ENCODE measurements at regions not wholly inside any gene's neighbourhood (a gene's known extent, or its start where the extent isn't known, plus 50 kb on each side); places are given as distances from the start of the nearest gene placed in this dataset.

DNA sequence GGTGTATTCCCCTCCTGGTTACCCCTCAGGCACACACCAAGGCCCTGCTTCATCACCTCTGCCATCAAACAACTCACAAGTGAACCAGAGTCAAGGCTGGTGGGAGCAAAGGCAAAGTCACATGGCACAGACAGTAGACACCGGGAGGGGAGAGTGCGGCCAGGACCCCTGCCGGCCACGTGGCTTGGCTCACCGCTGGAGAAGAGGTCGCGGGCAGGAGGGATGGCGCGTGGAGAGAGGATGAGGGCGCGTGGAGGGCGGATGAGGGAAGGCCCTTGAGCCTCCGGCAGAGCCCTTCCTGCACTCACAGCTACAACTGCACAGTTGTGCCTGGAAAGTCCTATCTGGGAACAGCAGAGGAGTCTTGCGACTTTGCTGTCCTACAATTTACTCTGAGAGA, 104.2 kb upstream of the ADRA2C start:
- TF ChIP-seq, protein P1, sequence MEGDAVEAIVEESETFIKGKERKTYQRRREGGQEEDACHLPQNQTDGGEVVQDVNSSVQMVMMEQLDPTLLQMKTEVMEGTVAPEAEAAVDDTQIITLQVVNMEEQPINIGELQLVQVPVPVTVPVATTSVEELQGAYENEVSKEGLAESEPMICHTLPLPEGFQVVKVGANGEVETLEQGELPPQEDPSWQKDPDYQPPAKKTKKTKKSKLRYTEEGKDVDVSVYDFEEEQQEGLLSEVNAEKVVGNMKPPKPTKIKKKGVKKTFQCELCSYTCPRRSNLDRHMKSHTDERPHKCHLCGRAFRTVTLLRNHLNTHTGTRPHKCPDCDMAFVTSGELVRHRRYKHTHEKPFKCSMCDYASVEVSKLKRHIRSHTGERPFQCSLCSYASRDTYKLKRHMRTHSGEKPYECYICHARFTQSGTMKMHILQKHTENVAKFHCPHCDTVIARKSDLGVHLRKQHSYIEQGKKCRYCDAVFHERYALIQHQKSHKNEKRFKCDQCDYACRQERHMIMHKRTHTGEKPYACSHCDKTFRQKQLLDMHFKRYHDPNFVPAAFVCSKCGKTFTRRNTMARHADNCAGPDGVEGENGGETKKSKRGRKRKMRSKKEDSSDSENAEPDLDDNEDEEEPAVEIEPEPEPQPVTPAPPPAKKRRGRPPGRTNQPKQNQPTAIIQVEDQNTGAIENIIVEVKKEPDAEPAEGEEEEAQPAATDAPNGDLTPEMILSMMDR (IDR thresholded peaks at IDR 0.05; ENCODE audit: borderline replicate concordance), result no peak
- Histone ChIP-seq H3K27me3 (ENCODE audit: low read depth) (peaks cover 86% of the 10 kb centered on the region), H3K4me1 (no peaks in the 10 kb centered on the region), H3K9me3 (replicated peaks) (peaks cover 8% of the 10 kb centered on the region), H3K4me3 (no peak overlapping the region), H3K36me3 (no peaks in the 10 kb centered on the region), H3K27ac (replicated peaks) (no peak overlapping the region)
- intact Hi-C loops (cut with micrococcal nuclease), result no loop called here
- DNase-seq, result no peak

DNA sequence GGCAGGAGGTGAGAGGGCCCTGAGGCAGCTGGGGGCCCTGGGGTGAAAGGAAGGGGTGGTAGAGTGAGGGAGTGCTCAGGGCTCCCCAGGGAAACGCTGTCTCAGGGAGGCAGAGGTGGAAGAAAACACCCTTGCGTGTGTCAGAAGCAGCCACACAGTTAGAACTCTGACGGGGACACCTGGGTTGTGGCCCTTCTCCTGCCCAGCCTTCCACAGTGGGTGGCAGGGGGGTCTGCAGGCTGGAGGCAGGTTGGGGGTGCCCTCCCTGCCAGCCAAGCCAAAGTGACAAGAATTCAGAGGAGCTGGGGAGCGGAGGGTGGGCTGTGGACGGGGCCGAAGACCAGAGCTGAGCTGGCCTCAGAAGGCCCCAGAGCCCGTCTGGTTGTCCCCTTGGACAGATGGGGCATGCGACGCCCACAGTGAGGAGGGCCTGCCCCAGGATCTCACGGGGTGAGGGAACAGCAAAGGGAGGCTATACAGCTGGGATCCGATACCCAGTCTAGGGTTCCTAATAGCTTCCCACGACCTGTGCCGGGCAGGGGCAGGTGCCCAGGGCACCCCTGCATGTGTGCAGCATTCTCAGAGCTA, 105.2 kb upstream of the ADRA2C start:
- H3K27me3 ChIP-seq (ENCODE audit: low read depth), result peaks cover 86% of the 10 kb centered on the region
- no peak overlapping the region for H3K27ac ChIP-seq (replicated peaks)
- H3K9me3 ChIP-seq (replicated peaks), result no peaks in the 10 kb centered on the region
- intact Hi-C loops (cut with micrococcal nuclease), result no loop called here
- TF ChIP-seq, protein P1 (IDR thresholded peaks at IDR 0.05; ENCODE audit: borderline replicate concordance), result no peak
- DNase-seq, result no peak
- H3K4me1 ChIP-seq, result no peaks in the 10 kb centered on the region
- no peak overlapping the region for H3K4me3 ChIP-seq
- H3K36me3 ChIP-seq, result no peaks in the 10 kb centered on the region

DNA sequence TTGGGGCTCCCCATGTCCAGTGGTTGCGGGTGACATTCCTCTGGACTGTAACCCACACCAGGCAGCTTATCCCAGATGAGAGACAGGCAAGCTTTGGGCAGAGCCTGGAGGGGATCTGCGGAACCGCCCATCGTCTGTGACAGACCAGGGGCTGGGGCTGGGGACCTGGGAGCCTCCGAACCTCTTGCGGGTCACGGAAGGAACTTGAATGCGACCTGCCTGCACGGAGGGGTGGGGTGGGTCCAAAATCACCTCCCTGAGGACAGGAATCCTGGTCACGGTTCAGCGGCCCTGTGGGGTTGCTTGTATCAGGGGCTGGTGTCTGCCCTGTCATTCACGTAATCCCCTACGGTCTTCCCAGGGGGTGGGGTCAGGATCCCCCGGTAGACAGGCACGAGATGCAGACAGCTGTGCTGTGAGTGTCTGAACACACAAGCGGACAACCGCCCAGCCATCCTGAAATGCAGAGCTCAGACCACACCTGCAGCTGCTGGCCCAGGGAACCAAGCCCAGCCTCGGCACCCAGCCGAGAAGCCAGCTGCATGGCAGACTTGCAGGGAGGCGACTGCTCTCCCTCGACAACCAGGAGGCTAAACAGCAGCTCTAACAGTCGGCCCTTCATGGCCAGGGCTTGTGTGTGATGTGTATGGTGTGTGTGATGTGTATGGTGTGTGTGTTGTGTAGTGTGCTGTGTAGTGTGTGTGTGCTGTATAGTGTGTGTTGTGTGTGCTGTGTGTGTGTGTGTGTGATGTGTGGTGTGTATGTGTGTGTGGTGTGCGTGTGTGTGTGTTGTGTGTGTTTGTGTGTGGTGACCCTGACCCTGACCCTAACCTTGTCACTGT, 105.9 kb upstream of the ADRA2C start:
- H3K27ac ChIP-seq (replicated peaks), result no peak overlapping the region
- no peaks in the 10 kb centered on the region for H3K36me3 ChIP-seq
- H3K4me1 ChIP-seq, result no peaks in the 10 kb centered on the region
- DNase-seq, result no peak
- intact Hi-C loops (cut with micrococcal nuclease), result no loop called here
- TF ChIP-seq, protein P1 (IDR thresholded peaks at IDR 0.05; ENCODE audit: borderline replicate concordance), result no peak
- H3K4me3 ChIP-seq, result no peak overlapping the region
- no peaks in the 10 kb centered on the region for H3K9me3 ChIP-seq (replicated peaks)
- peaks cover 86% of the 10 kb centered on the region for H3K27me3 ChIP-seq (ENCODE audit: low read depth)

DNA sequence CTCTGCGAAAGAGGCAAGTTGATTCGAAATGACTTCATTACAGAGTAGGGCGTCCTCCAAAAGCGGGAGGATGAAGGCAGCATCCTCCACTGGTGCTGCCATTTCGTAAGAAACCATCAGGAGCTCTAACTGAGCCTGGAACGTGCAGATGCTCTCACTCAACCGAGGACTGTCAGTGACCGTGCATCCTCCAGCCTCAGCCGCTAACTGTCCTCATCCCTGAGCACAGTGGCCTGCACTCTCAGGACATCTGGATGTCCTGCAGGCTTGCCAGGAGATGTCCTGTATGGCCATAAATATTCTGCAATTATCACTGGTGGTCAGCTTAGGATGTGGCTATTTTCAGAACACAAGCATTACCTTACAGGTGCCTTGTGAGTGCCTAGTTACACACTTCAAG, 107.1 kb upstream of the ADRA2C start:
- Histone ChIP-seq H3K36me3 (no peaks in the 10 kb centered on the region), H3K4me3 (no peak overlapping the region), H3K4me1 (no peaks in the 10 kb centered on the region), H3K27me3 (ENCODE audit: low read depth) (peaks cover 89% of the 10 kb centered on the region), H3K9me3 (replicated peaks) (no peaks in the 10 kb centered on the region), H3K27ac (replicated peaks) (no peak overlapping the region)
- intact Hi-C loops (cut with micrococcal nuclease), result no loop called here
- TF ChIP-seq, protein P1 (IDR thresholded peaks at IDR 0.05; ENCODE audit: borderline replicate concordance), result no peak
- DNase-seq, result no peak

DNA sequence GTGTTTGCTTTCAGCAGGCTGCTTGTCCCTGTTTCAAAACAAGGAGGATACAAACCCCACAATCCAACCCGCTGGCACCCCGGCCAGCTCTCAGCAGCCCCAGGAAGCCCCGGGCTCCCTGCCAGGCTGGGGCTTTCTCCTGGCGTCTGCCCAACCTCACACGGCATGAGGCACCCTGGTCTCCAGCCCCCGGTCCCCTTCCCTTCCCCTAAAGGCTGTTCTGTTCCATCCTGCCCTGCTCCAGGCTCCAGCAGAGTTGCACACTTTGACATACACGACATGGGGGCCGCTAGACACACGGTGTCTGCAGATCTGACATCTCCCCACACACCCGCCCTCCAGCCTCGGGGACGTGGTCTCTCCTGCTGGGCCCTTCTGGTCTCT, 107.7 kb upstream of the ADRA2C start:
- intact Hi-C loops (cut with micrococcal nuclease), result no loop called here
- no peaks in the 10 kb centered on the region for H3K9me3 ChIP-seq (replicated peaks)
- no peak for DNase-seq
- H3K36me3 ChIP-seq, result no peaks in the 10 kb centered on the region
- H3K4me1 ChIP-seq, result no peaks in the 10 kb centered on the region
- H3K27ac ChIP-seq (replicated peaks), result no peak overlapping the region
- TF ChIP-seq, protein P1 (IDR thresholded peaks at IDR 0.05; ENCODE audit: borderline replicate concordance), result no peak
- H3K27me3 ChIP-seq (ENCODE audit: low read depth), result peaks cover 90% of the 10 kb centered on the region
- H3K4me3 ChIP-seq, result no peak overlapping the region
